HL-60 (cell line): ENCODE measurements at regions not wholly inside any gene's neighbourhood (a gene's known extent, or its start where the extent isn't known, plus 50 kb on each side); places are given as distances from the start of the nearest gene placed in this dataset.

Experiments used
- GABPA ChIP-seq: IDR thresholded peaks from 2 replicates; pipeline ENCODE4 v1.6.1; 2012; ENCODE audit warnings: low read depth
- POLR2AphosphoS5 ChIP-seq: IDR thresholded peaks from 2 replicates; pipeline ENCODE4 v1.6.1; 2012; ENCODE audit warnings: low read depth
- REST ChIP-seq: IDR thresholded peaks from 2 replicates; pipeline ENCODE4 v1.6.1; 2012; ENCODE audit warnings: low read depth; ENCODE audit not compliant: insufficient replicate concordance
- SPI1 ChIP-seq: IDR thresholded peaks from 2 replicates; pipeline ENCODE4 v1.6.1; 2012; ENCODE audit warnings: low read depth, mild to moderate bottlenecking, borderline replicate concordance
- TF ChIP-seq, protein P1 (sequence below): IDR thresholded peaks from one replicate; pipeline ENCODE4 v1.5.1; 2011; ENCODE audit warnings: low read length, control low read depth, inconsistent platforms; ENCODE audit not compliant: insufficient read depth

DNA sequence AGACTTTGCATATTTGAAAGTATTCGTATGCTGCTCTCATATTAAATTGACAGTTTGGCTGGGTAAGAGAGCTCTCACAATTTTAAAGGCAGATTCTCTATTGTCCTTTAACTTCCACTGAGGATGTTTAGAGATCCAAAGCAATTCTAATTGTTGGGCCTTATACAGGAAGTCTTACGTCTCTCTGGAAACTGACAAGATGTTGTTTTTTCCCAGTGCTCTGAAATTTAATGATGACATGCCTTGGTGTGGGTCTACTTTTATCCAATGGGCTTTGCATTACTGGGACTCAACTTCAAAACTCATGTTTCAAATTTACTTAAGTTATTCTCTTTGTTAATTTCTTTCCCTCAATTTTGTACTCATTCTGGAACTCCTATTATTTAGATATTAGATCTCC, 191.5 kb downstream of the SNX18 start:
- TF ChIP-seq, protein P1, sequence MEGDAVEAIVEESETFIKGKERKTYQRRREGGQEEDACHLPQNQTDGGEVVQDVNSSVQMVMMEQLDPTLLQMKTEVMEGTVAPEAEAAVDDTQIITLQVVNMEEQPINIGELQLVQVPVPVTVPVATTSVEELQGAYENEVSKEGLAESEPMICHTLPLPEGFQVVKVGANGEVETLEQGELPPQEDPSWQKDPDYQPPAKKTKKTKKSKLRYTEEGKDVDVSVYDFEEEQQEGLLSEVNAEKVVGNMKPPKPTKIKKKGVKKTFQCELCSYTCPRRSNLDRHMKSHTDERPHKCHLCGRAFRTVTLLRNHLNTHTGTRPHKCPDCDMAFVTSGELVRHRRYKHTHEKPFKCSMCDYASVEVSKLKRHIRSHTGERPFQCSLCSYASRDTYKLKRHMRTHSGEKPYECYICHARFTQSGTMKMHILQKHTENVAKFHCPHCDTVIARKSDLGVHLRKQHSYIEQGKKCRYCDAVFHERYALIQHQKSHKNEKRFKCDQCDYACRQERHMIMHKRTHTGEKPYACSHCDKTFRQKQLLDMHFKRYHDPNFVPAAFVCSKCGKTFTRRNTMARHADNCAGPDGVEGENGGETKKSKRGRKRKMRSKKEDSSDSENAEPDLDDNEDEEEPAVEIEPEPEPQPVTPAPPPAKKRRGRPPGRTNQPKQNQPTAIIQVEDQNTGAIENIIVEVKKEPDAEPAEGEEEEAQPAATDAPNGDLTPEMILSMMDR = no peak
- TF ChIP-seq POLR2AphosphoS5 = no peak
- no peak for TF ChIP-seq GABPA
- TF ChIP-seq REST = no peak
- no peak for TF ChIP-seq SPI1
